Sigmoid colon (tissue), 4 donors: ENCODE measurements at regions not wholly inside any gene's neighbourhood (a gene's known extent, or its start where the extent isn't known, plus 50 kb on each side); places are given as distances from the start of the nearest gene placed in this dataset.

ENCODE experiments used
- POLR2AphosphoS5 ChIP-seq, 4 donors: sonication (generic); formaldehyde crosslinking; IDR thresholded peaks; one replicate each; pipeline ENCODE4 v1.6.1; 2017; ENCODE audit warnings: antibody characterized with exemption in 4 of 4
- TF ChIP-seq, protein P1 (sequence below), 4 experiments: fragments of 450-650 bp in 3 of 4; fragments of 200-600 bp in 1 of 4; IDR thresholded peaks; one replicate each; pipeline ENCODE4 v1.5.1; 2016 to 2019; ENCODE audit warnings: antibody characterized with exemption in 4 of 4, mild to moderate bottlenecking in 3 of 4, moderate library complexity in 2 of 4

DNA sequence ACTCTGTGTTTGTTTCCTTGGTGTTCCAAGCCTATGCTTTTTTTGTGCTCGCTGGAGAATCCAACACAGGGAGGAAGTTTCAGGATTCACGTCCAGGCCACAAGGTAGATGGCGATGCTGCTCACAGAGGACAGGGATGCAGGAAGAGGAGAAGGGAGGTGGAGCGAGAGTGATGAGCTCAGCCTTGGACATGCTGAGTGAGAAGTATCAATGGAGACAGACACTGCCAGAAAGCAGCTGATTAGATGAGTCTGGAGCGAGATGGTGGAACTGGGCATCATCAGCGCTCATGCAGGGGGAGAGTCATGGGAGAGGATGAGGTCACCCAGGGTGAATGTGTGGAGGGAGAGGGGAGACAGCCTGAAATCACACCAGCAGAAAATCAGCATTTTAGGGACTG, 110.0 kb downstream of the GLUL start:
- TF ChIP-seq POLR2AphosphoS5 (IDR thresholded peaks at IDR 0.05): no peak
- TF ChIP-seq, protein P1, sequence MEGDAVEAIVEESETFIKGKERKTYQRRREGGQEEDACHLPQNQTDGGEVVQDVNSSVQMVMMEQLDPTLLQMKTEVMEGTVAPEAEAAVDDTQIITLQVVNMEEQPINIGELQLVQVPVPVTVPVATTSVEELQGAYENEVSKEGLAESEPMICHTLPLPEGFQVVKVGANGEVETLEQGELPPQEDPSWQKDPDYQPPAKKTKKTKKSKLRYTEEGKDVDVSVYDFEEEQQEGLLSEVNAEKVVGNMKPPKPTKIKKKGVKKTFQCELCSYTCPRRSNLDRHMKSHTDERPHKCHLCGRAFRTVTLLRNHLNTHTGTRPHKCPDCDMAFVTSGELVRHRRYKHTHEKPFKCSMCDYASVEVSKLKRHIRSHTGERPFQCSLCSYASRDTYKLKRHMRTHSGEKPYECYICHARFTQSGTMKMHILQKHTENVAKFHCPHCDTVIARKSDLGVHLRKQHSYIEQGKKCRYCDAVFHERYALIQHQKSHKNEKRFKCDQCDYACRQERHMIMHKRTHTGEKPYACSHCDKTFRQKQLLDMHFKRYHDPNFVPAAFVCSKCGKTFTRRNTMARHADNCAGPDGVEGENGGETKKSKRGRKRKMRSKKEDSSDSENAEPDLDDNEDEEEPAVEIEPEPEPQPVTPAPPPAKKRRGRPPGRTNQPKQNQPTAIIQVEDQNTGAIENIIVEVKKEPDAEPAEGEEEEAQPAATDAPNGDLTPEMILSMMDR (IDR thresholded peaks at IDR 0.05): no peak
